ENCODE measurements at regions not wholly inside any gene's neighbourhood (a gene's known extent, or its start where the extent isn't known, plus 50 kb on each side); places are given as distances from the start of the nearest gene placed in this dataset.
"Not testable (repeated sequence)": the region's sequence is repeated elsewhere in the genome, so short reads cannot be mapped to it uniquely, and the experiment has no call there.

DNA sequence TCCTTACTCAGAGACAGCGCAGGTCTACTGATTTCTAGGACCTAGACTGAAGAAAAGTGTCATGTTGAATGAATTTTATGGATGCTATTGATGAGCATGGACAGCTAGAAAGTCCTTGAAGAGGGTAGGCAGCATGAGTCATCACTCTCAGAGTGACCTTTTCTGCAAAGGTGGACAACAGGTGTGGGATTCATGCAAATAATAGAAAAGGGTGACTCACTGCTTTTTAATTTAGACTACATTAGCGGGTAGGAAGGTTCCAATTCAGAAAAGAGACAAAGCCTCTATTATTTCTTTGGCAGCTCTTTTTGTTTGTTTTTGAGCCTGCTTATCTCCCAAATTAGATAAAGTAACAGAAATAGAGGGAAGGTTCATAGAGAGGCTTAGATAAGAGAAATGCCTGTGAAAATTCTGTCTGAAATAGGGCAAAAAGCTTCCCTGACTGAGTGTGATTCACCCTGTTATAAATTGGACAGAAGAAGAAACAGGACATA, 191.4 kb downstream of the TENT5A start:
- H3K36me3 ChIP-seq (ENCODE audit: control insufficient read depth, low read depth, low read length), result no peaks in the 10 kb centered on the region
- no peak overlapping the region for H3K27ac ChIP-seq (ENCODE audit: low read length)
- H3K4me1 ChIP-seq (ENCODE audit: control insufficient read depth, low read depth, low read length), result peaks cover 7% of the 10 kb centered on the region
- H3K9me3 ChIP-seq (ENCODE audit: control insufficient read depth, low read depth, low read length), result no peaks in the 10 kb centered on the region
- no peak overlapping the region for H3K9ac ChIP-seq (ENCODE audit: low read length)
- no peak overlapping the region for H3K4me3 ChIP-seq (ENCODE audit: low read length)
- no peaks in the 10 kb centered on the region for H3K27me3 ChIP-seq (ENCODE audit: control insufficient read depth, insufficient read depth, low read length)

DNA sequence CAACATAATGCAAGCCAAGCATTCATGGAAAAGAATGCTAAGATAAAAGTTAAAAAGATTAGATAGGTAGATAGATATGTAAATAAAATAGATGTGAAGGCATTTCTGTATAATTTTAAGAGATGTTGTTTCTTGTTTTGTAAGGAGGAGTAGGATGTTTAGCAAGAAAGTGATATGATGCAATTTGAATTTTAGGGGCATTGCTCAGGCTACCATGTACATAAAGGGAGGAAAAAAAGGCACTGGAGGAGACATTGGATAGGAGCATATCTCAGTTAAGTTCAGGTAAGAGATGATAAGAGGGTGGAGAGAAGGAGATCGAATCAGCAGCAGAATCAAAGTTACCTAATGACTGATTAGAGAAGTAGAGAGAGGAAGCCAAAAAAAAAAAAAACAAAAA, 194.7 kb downstream of the TENT5A start:
- Histone ChIP-seq H3K4me1 (ENCODE audit: control insufficient read depth, low read depth, low read length) (no peaks in the 10 kb centered on the region), H3K4me3 (ENCODE audit: low read length) (no peak overlapping the region), H3K36me3 (ENCODE audit: control insufficient read depth, low read depth, low read length) (no peaks in the 10 kb centered on the region), H3K27ac (ENCODE audit: low read length) (no peak overlapping the region), H3K9ac (ENCODE audit: low read length) (no peak overlapping the region), H3K27me3 (ENCODE audit: control insufficient read depth, insufficient read depth, low read length) (no peaks in the 10 kb centered on the region), H3K9me3 (ENCODE audit: control insufficient read depth, low read depth, low read length) (no peaks in the 10 kb centered on the region)

DNA sequence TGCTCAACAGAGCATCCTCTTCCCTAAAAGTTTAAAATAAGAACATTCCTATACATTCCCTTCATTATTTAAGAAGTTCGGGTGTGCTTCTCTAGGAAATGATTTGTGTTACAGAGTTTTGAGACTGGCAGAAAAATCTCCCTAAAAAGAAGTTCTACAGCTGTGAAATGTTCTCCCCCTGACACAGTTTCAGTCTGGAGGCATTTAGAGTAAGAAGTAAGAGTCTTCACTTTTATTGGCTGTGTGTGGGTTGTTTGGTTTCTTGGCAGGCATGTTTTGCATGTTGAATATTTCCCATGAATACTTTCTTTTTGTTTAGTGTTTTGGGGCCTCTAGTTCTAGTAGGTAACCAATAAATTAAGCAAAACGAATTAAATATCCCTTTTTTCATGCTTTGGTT, 195.9 kb downstream of the TENT5A start:
- no peaks in the 10 kb centered on the region for H3K9me3 ChIP-seq (ENCODE audit: control insufficient read depth, low read depth, low read length)
- no peak overlapping the region for H3K9ac ChIP-seq (ENCODE audit: low read length)
- H3K4me1 ChIP-seq (ENCODE audit: control insufficient read depth, low read depth, low read length), result no peaks in the 10 kb centered on the region
- H3K36me3 ChIP-seq (ENCODE audit: control insufficient read depth, low read depth, low read length), result no peaks in the 10 kb centered on the region
- H3K27me3 ChIP-seq (ENCODE audit: control insufficient read depth, insufficient read depth, low read length), result no peaks in the 10 kb centered on the region
- no peak overlapping the region for H3K27ac ChIP-seq (ENCODE audit: low read length)
- H3K4me3 ChIP-seq (ENCODE audit: low read length), result no peak overlapping the region

DNA sequence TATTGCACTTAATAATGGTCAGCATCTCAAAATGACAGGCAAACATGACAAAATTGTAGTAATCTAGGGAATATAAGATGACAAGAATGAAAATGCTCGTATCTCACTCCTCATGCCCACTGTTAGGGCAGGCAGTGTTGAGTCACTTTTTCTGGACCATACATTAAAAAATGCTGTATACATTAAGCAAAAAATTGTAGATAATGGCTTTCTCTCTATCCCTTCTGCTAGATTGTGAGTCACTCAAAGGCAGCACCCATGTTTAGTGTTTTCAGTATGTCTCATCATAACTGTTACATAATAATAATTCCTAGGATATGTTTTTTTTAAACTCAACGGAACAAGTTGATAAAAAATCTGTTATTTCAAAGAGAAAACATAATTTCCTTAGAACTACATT, 199.3 kb downstream of the TENT5A start:
- H3K4me1 ChIP-seq (ENCODE audit: control insufficient read depth, low read depth, low read length), result no peaks in the 10 kb centered on the region
- H3K36me3 ChIP-seq (ENCODE audit: control insufficient read depth, low read depth, low read length), result no peaks in the 10 kb centered on the region

GRCh38 chr6:81552644-81553043, 199.8 kb downstream of the TENT5A start:
- Histone ChIP-seq H3K36me3 (ENCODE audit: control insufficient read depth, low read depth, low read length) (no peaks in the 10 kb centered on the region), H3K4me1 (ENCODE audit: control insufficient read depth, low read depth, low read length) (no peaks in the 10 kb centered on the region), H3K9ac (ENCODE audit: low read length) (no peak overlapping the region), H3K4me3 (ENCODE audit: low read length) (no peak overlapping the region), H3K9me3 (ENCODE audit: control insufficient read depth, low read depth, low read length) (no peaks in the 10 kb centered on the region), H3K27ac (ENCODE audit: low read length) (no peak overlapping the region), H3K27me3 (ENCODE audit: control insufficient read depth, insufficient read depth, low read length) (no peaks in the 10 kb centered on the region)

More for the DNA sequence above, 199.3 kb downstream of the TENT5A start:
- Histone ChIP-seq H3K27ac (ENCODE audit: low read length) (no peak overlapping the region), H3K27me3 (ENCODE audit: control insufficient read depth, insufficient read depth, low read length) (no peaks in the 10 kb centered on the region), H3K9me3 (ENCODE audit: control insufficient read depth, low read depth, low read length) (no peaks in the 10 kb centered on the region), H3K9ac (ENCODE audit: low read length) (no peak overlapping the region), H3K4me3 (ENCODE audit: low read length) (no peak overlapping the region)

DNA sequence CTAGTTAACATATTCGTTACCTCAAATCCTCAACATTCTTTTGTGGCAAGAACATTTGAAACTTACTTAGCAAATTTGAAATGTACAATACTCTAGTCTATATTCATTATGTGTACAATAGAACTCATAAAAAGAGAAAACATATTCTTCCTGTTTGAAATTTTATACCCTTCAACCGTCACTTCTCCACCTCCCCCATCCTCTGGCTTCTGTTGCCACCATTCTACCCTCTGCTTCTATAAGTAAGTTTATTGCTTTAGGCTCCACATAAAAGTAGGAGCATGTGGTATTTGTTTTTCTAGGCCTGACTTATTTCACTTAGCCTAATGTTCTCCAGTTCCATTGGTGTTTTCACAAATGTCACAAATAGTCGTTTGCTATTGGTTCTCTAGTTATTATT, 205.3 kb downstream of the TENT5A start:
- Histone ChIP-seq H3K9me3 (ENCODE audit: control insufficient read depth, low read depth, low read length) (no peaks in the 10 kb centered on the region), H3K27me3 (ENCODE audit: control insufficient read depth, insufficient read depth, low read length) (no peaks in the 10 kb centered on the region), H3K4me1 (ENCODE audit: control insufficient read depth, low read depth, low read length) (peaks cover 8% of the 10 kb centered on the region), H3K9ac (ENCODE audit: low read length) (no peak overlapping the region), H3K4me3 (ENCODE audit: low read length) (no peak overlapping the region), H3K27ac (ENCODE audit: low read length) (no peak overlapping the region), H3K36me3 (ENCODE audit: control insufficient read depth, low read depth, low read length) (no peaks in the 10 kb centered on the region)

GRCh38 chr6:81534934-81535465, 217.5 kb downstream of the TENT5A start:
- Histone ChIP-seq H3K36me3 (ENCODE audit: control insufficient read depth, low read depth, low read length) (no peaks in the 10 kb centered on the region), H3K27ac (ENCODE audit: low read length) (no peak overlapping the region), H3K9me3 (ENCODE audit: control insufficient read depth, low read depth, low read length) (no peaks in the 10 kb centered on the region), H3K4me1 (ENCODE audit: control insufficient read depth, low read depth, low read length) (no peaks in the 10 kb centered on the region), H3K27me3 (ENCODE audit: control insufficient read depth, insufficient read depth, low read length) (no peaks in the 10 kb centered on the region), H3K4me3 (ENCODE audit: low read length) (no peak overlapping the region), H3K9ac (ENCODE audit: low read length) (no peak overlapping the region)

DNA sequence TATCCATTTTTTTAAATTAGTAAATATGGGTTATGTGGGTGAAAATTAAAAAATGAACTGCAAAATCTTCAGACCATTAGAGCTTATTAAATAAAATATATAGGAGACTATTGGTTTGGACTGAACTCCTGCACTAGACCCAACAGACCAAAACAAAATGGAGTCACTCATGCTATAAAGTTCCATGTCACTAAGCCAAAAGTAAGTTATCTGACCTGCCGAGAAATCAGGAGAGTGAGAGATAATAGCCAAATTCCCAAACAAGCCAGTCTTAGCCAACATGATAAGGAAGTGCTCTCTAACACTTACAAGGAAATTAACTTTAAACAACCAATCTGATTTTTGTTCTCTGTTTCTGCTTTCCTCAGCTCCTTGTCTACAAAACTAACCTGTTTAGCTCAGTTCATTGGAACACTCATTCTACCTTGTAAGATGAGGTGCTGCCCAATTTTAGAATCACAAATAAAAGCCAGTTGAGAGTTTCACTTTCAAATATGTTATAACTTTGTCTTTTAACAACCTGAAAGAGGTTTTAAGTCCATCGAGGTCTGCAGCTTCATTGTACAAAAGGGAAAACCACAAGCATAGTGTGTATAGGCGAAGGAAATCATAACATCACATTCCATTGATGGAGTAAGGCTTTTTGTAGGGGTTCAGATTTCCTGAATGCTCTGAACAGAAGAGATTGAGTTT, 220.5 kb downstream of the TENT5A start:
- Histone ChIP-seq H3K27ac (ENCODE audit: low read length) (no peak overlapping the region), H3K36me3 (ENCODE audit: control insufficient read depth, low read depth, low read length) (no peaks in the 10 kb centered on the region), H3K9me3 (ENCODE audit: control insufficient read depth, low read depth, low read length) (no peaks in the 10 kb centered on the region), H3K9ac (ENCODE audit: low read length) (no peak overlapping the region), H3K4me1 (ENCODE audit: control insufficient read depth, low read depth, low read length) (no peaks in the 10 kb centered on the region), H3K27me3 (ENCODE audit: control insufficient read depth, insufficient read depth, low read length) (no peaks in the 10 kb centered on the region), H3K4me3 (ENCODE audit: low read length) (no peak overlapping the region)

DNA sequence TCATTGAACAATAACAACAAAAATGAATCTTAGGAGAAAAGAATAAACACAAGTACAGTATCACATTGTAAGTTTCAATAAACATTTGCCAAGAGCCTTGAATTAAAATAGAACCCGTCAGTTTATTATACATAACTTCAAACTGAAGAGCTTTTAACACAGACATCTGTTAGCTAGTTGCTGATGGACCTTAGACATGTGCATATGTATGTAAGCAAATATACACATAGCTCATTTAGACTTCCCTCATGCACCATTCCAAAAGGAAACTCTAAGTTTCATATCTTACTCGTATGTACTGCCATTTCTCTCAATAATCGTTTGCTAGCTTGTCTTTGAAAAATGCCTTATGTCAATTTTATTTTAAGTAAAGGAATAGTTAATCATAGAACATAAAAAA, 235.0 kb downstream of the TENT5A start:
- Histone ChIP-seq H3K27me3 (ENCODE audit: control insufficient read depth, insufficient read depth, low read length) (no peaks in the 10 kb centered on the region), H3K4me3 (ENCODE audit: low read length) (no peak overlapping the region), H3K27ac (ENCODE audit: low read length) (no peak overlapping the region), H3K9me3 (ENCODE audit: control insufficient read depth, low read depth, low read length) (no peaks in the 10 kb centered on the region), H3K36me3 (ENCODE audit: control insufficient read depth, low read depth, low read length) (no peaks in the 10 kb centered on the region), H3K9ac (ENCODE audit: low read length) (no peak overlapping the region), H3K4me1 (ENCODE audit: control insufficient read depth, low read depth, low read length) (no peaks in the 10 kb centered on the region)

DNA sequence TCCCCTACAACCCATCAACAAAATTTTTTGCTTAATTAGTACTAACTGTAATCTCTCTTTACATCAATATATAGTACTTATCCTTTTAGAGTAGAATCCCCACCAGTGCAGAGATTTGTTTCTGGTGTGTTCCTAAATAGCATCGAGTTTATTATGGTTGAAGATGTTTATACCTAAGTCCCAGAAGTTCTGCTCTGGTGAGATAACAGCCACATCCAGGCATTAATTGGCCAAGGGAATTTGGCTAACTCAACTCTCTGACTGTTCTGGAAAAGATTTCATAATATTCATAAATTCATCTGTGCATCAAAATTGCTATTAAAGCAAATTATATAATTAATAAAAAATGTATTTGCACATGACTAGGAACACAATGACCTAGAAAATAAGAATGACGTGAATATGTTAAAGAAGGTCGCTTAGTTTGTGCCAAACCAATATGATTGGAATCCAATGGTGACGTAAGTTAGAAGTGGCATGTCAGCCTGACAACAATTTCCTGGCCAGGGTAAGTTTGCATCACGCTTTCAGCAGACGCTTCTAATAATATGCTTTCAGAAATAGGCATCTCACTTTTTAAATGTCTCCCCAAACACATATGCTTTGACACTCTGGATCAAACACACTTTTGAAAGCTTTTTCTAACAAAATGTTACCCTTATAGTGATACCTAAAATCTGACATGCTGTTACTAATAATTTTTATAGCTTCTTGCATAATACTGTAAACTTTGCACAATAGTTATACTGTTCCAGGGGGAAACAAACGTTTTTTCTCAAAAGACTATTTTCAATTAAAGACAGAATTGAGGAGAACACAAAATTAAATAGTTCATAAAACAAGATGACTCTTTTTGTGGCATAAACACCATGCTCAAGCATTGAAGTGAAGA, 236.7 kb downstream of the TENT5A start:
- H3K27me3 ChIP-seq (ENCODE audit: control insufficient read depth, insufficient read depth, low read length), result no peaks in the 10 kb centered on the region
- no peak overlapping the region for H3K27ac ChIP-seq (ENCODE audit: low read length)
- no peaks in the 10 kb centered on the region for H3K4me1 ChIP-seq (ENCODE audit: control insufficient read depth, low read depth, low read length)
- H3K9me3 ChIP-seq (ENCODE audit: control insufficient read depth, low read depth, low read length), result no peaks in the 10 kb centered on the region
- no peak overlapping the region for H3K4me3 ChIP-seq (ENCODE audit: low read length)
- H3K36me3 ChIP-seq (ENCODE audit: control insufficient read depth, low read depth, low read length), result no peaks in the 10 kb centered on the region
- no peak overlapping the region for H3K9ac ChIP-seq (ENCODE audit: low read length)

- not testable (repeated sequence) for H3K27me3 ChIP-seq (ENCODE audit: control insufficient read depth, insufficient read depth, low read length); H3K36me3 ChIP-seq (ENCODE audit: control insufficient read depth, low read depth, low read length); H3K9me3 ChIP-seq (ENCODE audit: control insufficient read depth, low read depth, low read length); H3K4me1 ChIP-seq (ENCODE audit: control insufficient read depth, low read depth, low read length); H3K27ac ChIP-seq (ENCODE audit: low read length); H3K4me3 ChIP-seq (ENCODE audit: low read length); H3K9ac ChIP-seq (ENCODE audit: low read length)
Observed at GRCh38 chr6:81514195-81514594, 238.3 kb downstream of the TENT5A start.

All from iPS-18a (cell line).